GM12873 (cell line): ENCODE measurements at regions not wholly inside any gene's neighbourhood (a gene's known extent, or its start where the extent isn't known, plus 50 kb on each side); places are given as distances from the start of the nearest gene placed in this dataset.

Source experiments
- TF ChIP-seq, protein P1 (sequence below): IDR thresholded peaks from 2 replicates; pipeline ENCODE4 v1.5.1; 2012; ENCODE audit warnings: low read depth, mild to moderate bottlenecking, moderate library complexity, low read length, control low read depth; ENCODE audit not compliant: insufficient read depth; ENCODE audit errors: missing control alignments

DNA sequence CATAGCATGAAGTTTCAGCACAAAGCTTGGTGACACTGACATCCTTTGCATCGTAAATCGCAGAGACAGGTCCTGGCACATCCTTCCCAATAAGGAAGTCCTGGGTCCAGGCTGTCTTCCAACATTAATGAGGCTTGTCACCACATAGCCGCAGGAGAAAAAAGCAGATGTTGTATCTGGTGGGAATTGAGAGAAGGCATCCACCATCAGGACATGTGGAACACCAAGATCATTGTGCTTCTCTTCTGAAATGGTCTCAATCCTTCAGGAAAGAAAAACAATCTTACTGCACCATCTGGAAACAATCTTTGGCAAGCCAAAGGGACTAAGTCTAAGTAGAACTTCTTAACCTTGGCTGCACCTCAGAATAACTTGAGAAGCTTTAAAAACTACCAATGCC, 119.0 kb upstream of the ARHGAP28 start:
- TF ChIP-seq, protein P1, sequence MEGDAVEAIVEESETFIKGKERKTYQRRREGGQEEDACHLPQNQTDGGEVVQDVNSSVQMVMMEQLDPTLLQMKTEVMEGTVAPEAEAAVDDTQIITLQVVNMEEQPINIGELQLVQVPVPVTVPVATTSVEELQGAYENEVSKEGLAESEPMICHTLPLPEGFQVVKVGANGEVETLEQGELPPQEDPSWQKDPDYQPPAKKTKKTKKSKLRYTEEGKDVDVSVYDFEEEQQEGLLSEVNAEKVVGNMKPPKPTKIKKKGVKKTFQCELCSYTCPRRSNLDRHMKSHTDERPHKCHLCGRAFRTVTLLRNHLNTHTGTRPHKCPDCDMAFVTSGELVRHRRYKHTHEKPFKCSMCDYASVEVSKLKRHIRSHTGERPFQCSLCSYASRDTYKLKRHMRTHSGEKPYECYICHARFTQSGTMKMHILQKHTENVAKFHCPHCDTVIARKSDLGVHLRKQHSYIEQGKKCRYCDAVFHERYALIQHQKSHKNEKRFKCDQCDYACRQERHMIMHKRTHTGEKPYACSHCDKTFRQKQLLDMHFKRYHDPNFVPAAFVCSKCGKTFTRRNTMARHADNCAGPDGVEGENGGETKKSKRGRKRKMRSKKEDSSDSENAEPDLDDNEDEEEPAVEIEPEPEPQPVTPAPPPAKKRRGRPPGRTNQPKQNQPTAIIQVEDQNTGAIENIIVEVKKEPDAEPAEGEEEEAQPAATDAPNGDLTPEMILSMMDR = no peak

GRCh38 chr18:6613581-6613980, 115.9 kb upstream of the ARHGAP28 start:
- TF ChIP-seq, protein P1 = no peak

GRCh38 chr18:6614952-6615351, 114.6 kb upstream of the ARHGAP28 start:
- TF ChIP-seq, protein P1 = no peak

DNA sequence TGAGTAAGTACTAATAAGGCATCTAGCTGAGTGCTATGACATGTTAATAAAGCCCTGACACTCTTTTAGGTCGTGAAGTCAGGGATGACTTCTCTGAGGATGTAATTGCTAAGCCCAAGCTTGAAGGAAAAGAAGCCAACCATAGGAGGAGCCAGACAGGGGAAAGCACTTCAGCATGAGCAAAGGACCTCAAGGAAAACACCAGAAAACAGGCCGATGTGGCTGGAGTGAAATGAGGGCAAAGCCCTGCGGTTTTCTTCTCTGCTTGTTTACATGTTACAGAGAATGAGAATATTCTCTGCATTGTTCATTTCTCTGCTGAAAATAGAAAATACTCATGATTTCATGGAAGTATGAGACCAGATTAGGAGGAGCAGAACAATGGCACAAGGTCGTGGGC, 112.5 kb upstream of the ARHGAP28 start:
- TF ChIP-seq, protein P1 = no peak

GRCh38 chr18:6621437-6621836, 108.1 kb upstream of the ARHGAP28 start:
- TF ChIP-seq, protein P1 = no peak

DNA sequence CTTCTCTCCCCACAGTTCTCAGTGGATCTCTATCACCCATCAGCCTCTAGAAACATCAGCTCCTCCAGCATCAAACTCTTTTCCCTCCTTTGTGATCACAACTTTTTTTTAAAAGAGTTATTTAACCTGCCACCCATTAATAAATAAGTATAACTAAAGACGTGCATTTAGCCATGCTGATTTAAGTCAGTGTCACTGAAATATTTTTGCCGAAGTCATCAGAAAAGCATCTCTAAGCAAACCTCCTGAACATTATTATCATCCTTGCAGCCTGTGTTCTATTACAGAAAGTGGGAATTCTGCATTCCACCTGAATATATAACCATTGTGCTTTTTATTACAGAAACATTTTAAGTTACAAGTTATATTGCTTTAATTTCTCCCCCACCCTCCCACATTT, 106.2 kb upstream of the ARHGAP28 start:
- TF ChIP-seq, protein P1 = no peak

DNA sequence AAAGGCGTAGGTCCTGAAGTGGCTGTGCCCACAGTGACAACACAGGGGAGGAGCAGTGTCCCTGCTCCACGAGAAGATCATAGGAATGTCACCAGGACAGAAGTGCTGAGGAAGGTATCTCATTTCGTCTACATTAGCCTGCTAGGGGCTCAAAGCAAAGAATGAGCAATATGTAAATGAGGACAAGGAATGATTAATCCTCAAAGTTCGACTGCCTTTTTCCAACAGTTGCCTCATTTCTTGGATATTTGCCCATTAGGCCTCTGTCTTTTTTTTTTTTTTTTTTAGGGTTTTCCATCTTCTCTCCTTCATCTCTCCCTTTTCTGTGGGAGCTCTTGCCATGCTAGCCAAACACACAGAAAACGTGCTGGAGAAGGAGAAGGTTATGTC, 105.2 kb upstream of the ARHGAP28 start:
- TF ChIP-seq, protein P1 = no peak

- TF ChIP-seq, protein P1 = no peak
Observed at GRCh38 chr18:6624661-6625311, 104.7 kb upstream of the ARHGAP28 start.
